ENCODE measurements at regions not wholly inside any gene's neighbourhood (a gene's known extent, or its start where the extent isn't known, plus 50 kb on each side); places are given as distances from the start of the nearest gene placed in this dataset.

- 4% methylated on average over 11 of the region's 14 CpGs for WGBS (ENCODE audit: insufficient coverage)
- Histone ChIP-seq H3K4me1 (ENCODE audit: control insufficient read depth, insufficient read depth, low read length) (peaks cover 26% of the 10 kb centered on the region), H3K9me3 (replicated peaks; ENCODE audit: control insufficient read depth, low read depth, low read length) (no peaks in the 10 kb centered on the region), H3K27me3 (ENCODE audit: control insufficient read depth, insufficient read depth, low read length) (no peaks in the 10 kb centered on the region), H3K4me3 (ENCODE audit: low read length) (peak overlapping the region; percentile 95), H3K36me3 (ENCODE audit: control insufficient read depth, insufficient read depth, low read length) (no peaks in the 10 kb centered on the region), H3K27ac (ENCODE audit: low read length) (peak overlapping the region; percentile 100)
- no peak for DNase-seq
These were observed 134.1 kb upstream of the KRAS start for GRCh38 chr12:25384893-25385248.

DNA sequence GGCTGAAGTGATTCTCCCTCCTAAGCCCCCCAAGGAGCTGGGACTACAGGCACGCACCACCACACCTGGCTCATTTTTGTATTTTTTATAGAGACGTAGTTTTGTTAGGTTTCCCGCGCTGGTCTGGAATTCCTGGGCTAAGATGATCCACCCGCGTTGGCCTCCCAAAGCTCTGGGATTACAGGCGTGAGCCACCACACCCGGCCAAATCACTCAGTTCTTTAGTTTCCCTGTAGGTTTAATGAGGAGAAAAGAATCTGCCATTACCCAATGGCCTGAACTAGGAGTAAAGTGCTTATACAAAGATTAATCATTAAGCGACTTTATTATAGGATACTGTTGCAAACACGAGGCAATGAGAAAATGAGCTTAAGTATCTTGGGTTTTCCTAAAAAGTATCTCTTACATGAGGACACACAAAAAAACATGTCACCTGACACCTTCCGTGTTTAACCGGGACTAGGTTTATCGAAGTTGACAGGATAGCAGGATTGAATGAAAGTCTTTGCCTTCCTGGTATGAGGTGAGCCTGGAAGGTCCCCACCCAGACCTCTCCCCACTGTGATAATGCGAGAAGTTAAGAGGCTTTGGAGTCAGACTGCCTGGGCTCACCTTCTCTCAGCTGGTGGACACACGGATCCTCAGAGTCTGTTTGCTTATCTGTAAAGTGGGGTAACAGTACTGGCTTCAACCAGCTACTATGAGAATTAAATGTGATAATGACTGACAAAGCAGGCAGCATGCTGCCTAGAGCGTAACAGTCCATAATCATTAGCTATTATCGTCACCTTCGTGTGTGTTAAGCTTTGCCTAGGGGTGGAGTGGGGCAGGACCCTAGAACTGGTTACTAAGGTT lies 133.5 kb upstream of the KRAS start:
- H3K4me3 ChIP-seq (ENCODE audit: low read length): peak overlapping the region; percentile 95
- H3K9me3 ChIP-seq (replicated peaks; ENCODE audit: control insufficient read depth, low read depth, low read length): no peaks in the 10 kb centered on the region
- no peaks in the 10 kb centered on the region for H3K27me3 ChIP-seq (ENCODE audit: control insufficient read depth, insufficient read depth, low read length)
- DNase-seq: peak; percentile 18
- H3K27ac ChIP-seq (ENCODE audit: low read length): peak overlapping the region; percentile 100
- peaks cover 26% of the 10 kb centered on the region for H3K4me1 ChIP-seq (ENCODE audit: control insufficient read depth, insufficient read depth, low read length)
- 75% methylated on average over 4 of the region's 18 CpGs for WGBS (ENCODE audit: insufficient coverage)
- no peaks in the 10 kb centered on the region for H3K36me3 ChIP-seq (ENCODE audit: control insufficient read depth, insufficient read depth, low read length)

DNA sequence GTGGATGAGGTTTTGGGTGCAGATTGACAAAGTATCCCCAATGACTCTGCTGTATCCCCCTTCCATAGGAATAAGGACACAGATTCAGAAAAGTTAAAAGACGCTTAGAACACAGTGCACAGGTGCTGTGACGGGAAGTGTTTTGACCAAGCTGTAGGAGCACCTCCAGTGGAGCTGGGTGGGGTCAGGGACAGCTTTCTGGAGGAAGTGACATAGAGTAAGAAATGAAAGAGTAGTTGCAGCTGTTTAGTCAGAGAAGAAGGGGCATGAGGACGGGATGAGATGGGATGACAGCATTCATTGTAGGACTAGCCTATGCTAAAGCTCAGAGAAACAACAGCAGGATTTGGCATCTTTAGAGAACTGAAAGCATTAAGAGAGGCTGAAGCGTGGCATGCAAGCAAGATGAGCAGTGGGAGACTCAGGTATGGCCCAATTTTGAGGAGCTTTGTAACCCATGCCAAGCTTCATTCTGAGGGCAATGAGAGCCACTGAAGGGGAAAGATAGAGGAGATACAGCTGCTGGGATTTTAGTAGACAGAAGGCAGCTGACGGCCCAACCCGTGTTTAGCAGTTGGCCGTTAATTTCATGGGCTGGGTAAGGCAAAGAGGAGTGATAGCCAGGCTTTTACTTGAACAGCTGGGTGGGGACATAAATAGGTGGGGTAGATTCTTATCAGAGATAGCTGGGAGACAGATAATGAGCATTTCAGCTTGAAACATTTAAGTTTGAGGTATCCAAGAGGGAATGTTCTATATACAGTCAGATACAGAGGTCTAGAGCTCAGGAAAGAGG lies 131.8 kb upstream of the KRAS start:
- Histone ChIP-seq H3K4me3 (ENCODE audit: low read length) (no peak overlapping the region), H3K27me3 (ENCODE audit: control insufficient read depth, insufficient read depth, low read length) (no peaks in the 10 kb centered on the region), H3K9me3 (replicated peaks; ENCODE audit: control insufficient read depth, low read depth, low read length) (no peaks in the 10 kb centered on the region), H3K4me1 (ENCODE audit: control insufficient read depth, insufficient read depth, low read length) (peaks cover 26% of the 10 kb centered on the region), H3K27ac (ENCODE audit: low read length) (peak overlapping the region; percentile 64), H3K36me3 (ENCODE audit: control insufficient read depth, insufficient read depth, low read length) (no peaks in the 10 kb centered on the region)
- WGBS (ENCODE audit: insufficient coverage): 67% methylated on average over 6 of the region's 7 CpGs
- DNase-seq: peak; percentile 57

GRCh38 chr12:25377469-25378177 lies 126.9 kb upstream of the KRAS start:
- Histone ChIP-seq H3K27ac (ENCODE audit: low read length) (no peak overlapping the region), H3K4me3 (ENCODE audit: low read length) (no peak overlapping the region), H3K27me3 (ENCODE audit: control insufficient read depth, insufficient read depth, low read length) (no peaks in the 10 kb centered on the region), H3K9me3 (replicated peaks; ENCODE audit: control insufficient read depth, low read depth, low read length) (no peaks in the 10 kb centered on the region), H3K4me1 (ENCODE audit: control insufficient read depth, insufficient read depth, low read length) (peaks cover 8% of the 10 kb centered on the region), H3K36me3 (ENCODE audit: control insufficient read depth, insufficient read depth, low read length) (no peaks in the 10 kb centered on the region)
- no peak for DNase-seq
- 87% methylated on average over 3 of the region's 5 CpGs for WGBS (ENCODE audit: insufficient coverage)

- H3K9me3 ChIP-seq (replicated peaks; ENCODE audit: control insufficient read depth, low read depth, low read length): no peaks in the 10 kb centered on the region
- 100% methylated on average over 1 of the region's 4 CpGs for WGBS (ENCODE audit: insufficient coverage)
- no peaks in the 10 kb centered on the region for H3K36me3 ChIP-seq (ENCODE audit: control insufficient read depth, insufficient read depth, low read length)
- H3K27me3 ChIP-seq (ENCODE audit: control insufficient read depth, insufficient read depth, low read length): no peaks in the 10 kb centered on the region
- H3K27ac ChIP-seq (ENCODE audit: low read length): no peak overlapping the region
- H3K4me3 ChIP-seq (ENCODE audit: low read length): no peak overlapping the region
- peaks cover 2% of the 10 kb centered on the region for H3K4me1 ChIP-seq (ENCODE audit: control insufficient read depth, insufficient read depth, low read length)
- DNase-seq: no peak
These were observed 126.3 kb upstream of the KRAS start for GRCh38 chr12:25376985-25377384.

DNA sequence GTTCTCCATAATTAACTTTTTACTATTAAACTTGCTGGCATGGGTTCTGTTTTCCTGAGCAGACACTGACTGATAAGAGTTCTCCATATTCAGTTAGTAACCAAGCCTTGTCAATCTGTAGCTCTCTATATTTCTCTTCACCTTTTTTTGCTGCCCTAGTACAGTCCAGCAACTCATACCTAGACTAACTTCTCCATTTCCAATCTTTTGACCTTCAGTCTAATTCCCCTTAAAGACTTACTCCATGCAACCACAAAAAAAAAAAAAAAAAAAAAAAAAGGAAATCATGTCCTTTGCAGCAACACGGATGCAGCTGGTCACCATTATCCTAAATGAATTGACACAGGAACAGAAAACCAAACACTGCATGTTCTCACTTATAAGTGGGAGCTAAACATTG lies 125.7 kb upstream of the KRAS start:
- Histone ChIP-seq H3K27me3 (ENCODE audit: control insufficient read depth, insufficient read depth, low read length) (no peaks in the 10 kb centered on the region), H3K4me3 (ENCODE audit: low read length) (no peak overlapping the region), H3K9me3 (replicated peaks; ENCODE audit: control insufficient read depth, low read depth, low read length) (no peaks in the 10 kb centered on the region), H3K4me1 (ENCODE audit: control insufficient read depth, insufficient read depth, low read length) (no peaks in the 10 kb centered on the region), H3K27ac (ENCODE audit: low read length) (no peak overlapping the region), H3K36me3 (ENCODE audit: control insufficient read depth, insufficient read depth, low read length) (no peaks in the 10 kb centered on the region)
- no peak for DNase-seq
- WGBS (ENCODE audit: insufficient coverage): no CpG with 5 or more reads among the region's 1 CpG

- H3K9me3 ChIP-seq (replicated peaks; ENCODE audit: control insufficient read depth, low read depth, low read length): no peaks in the 10 kb centered on the region
- DNase-seq: no peak
- H3K36me3 ChIP-seq (ENCODE audit: control insufficient read depth, insufficient read depth, low read length): no peaks in the 10 kb centered on the region
- H3K27me3 ChIP-seq (ENCODE audit: control insufficient read depth, insufficient read depth, low read length): no peaks in the 10 kb centered on the region
- H3K4me3 ChIP-seq (ENCODE audit: low read length): no peak overlapping the region
- 56% methylated on average over 3 of the region's 4 CpGs for WGBS (ENCODE audit: insufficient coverage)
- H3K4me1 ChIP-seq (ENCODE audit: control insufficient read depth, insufficient read depth, low read length): no peaks in the 10 kb centered on the region
- H3K27ac ChIP-seq (ENCODE audit: low read length): no peak overlapping the region
These were observed 122.5 kb upstream of the KRAS start for GRCh38 chr12:25372969-25373817.

GRCh38 chr12:25372002-25372401 lies 121.3 kb upstream of the KRAS start:
- Histone ChIP-seq H3K9me3 (replicated peaks; ENCODE audit: control insufficient read depth, low read depth, low read length) (no peaks in the 10 kb centered on the region), H3K36me3 (ENCODE audit: control insufficient read depth, insufficient read depth, low read length) (no peaks in the 10 kb centered on the region), H3K4me3 (ENCODE audit: low read length) (no peak overlapping the region), H3K4me1 (ENCODE audit: control insufficient read depth, insufficient read depth, low read length) (no peaks in the 10 kb centered on the region), H3K27ac (ENCODE audit: low read length) (no peak overlapping the region), H3K27me3 (ENCODE audit: control insufficient read depth, insufficient read depth, low read length) (no peaks in the 10 kb centered on the region)
- no peak for DNase-seq

DNA sequence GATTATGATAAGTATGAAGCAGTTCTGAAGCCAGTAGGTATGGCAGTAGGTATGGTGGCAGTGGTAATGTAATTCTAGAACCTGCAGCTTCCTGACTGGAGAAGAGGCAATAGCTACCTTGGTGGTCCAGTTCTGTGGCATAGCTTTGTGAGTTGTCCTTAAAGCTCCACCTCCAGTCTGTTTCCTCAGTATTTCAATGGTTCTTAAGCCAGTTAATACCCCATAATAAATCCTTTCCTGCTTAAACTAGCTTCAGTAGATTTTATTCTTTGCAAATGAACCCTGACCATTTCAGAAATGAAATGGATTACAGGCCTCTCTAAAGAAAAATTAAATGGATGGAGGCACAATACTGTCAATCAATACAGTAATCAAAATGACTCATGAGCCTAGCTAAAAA lies 117.8 kb upstream of the KRAS start:
- H3K4me1 ChIP-seq (ENCODE audit: control insufficient read depth, insufficient read depth, low read length): no peaks in the 10 kb centered on the region
- no peak overlapping the region for H3K4me3 ChIP-seq (ENCODE audit: low read length)
- no peaks in the 10 kb centered on the region for H3K9me3 ChIP-seq (replicated peaks; ENCODE audit: control insufficient read depth, low read depth, low read length)
- DNase-seq: no peak
- H3K36me3 ChIP-seq (ENCODE audit: control insufficient read depth, insufficient read depth, low read length): no peaks in the 10 kb centered on the region
- H3K27ac ChIP-seq (ENCODE audit: low read length): no peak overlapping the region
- H3K27me3 ChIP-seq (ENCODE audit: control insufficient read depth, insufficient read depth, low read length): no peaks in the 10 kb centered on the region
